Keratinocyte (primary cell): ENCODE measurements at regions not wholly inside any gene's neighbourhood (a gene's known extent, or its start where the extent isn't known, plus 50 kb on each side); places are given as distances from the start of the nearest gene placed in this dataset.
A peak's percentile ranks its signal among the peaks of the same experiment; 100 is the strongest.

Source experiments
- DNase-seq: peaks from one replicate; pipeline ENCODE4 v3.0.0-alpha.2; 2011; ENCODE audit warnings: low read depth, missing footprints, low spot score
- FAIRE-seq: peaks from 2 replicates; lab custom pipeline; 2011; peaks lifted over from hg19 to GRCh38; lab: Jason Lieb, UNC
- H2AFZ ChIP-seq: 2 replicates; pipeline ENCODE4 v1.6.0; 2012; ENCODE audit warnings: low read length, control low read depth, inconsistent platforms; ENCODE audit not compliant: control insufficient read depth
- H3K27ac ChIP-seq: 2 replicates; pipeline ENCODE4 v1.5.1; 2011; ENCODE audit warnings: low read length; ENCODE audit not compliant: control insufficient read depth, insufficient read depth
- H3K27me3 ChIP-seq: 3 replicates; pipeline ENCODE4 v1.6.0; 2011; ENCODE audit warnings: low read length; ENCODE audit not compliant: control insufficient read depth, insufficient read depth; ENCODE audit errors: extremely low read depth
- H3K36me3 ChIP-seq, 2 experiments: 2 replicates in 1 of 2; 3 replicates in 1 of 2; pipeline ENCODE4 v1.5.1; 2011; ENCODE audit warnings: low read length in 2 of 2, mild to moderate bottlenecking in 1 of 2; ENCODE audit not compliant: control insufficient read depth in 2 of 2, insufficient read depth in 2 of 2; ENCODE audit errors: extremely low read depth in 1 of 2
- H3K4me1 ChIP-seq: 3 replicates; pipeline ENCODE4 v1.5.1; 2011; ENCODE audit warnings: low read length; ENCODE audit not compliant: control insufficient read depth, insufficient read depth; ENCODE audit errors: extremely low read depth
- H3K4me2 ChIP-seq: 3 replicates; pipeline ENCODE4 v1.6.0; 2011; ENCODE audit warnings: low read depth, low read length; ENCODE audit not compliant: control insufficient read depth, insufficient read depth; ENCODE audit errors: extremely low read depth
- H3K4me3 ChIP-seq, 3 experiments: fragments of 200-600 bp in 1 of 3; sonication (generic) in 1 of 3; 2 replicates in 2 of 3; 3 replicates in 1 of 3; pipeline ENCODE4 v1.5.1; 2011 to 2016; ENCODE audit warnings: low read length in 3 of 3, mild to moderate bottlenecking in 3 of 3, control low read depth in 2 of 3, inconsistent platforms in 1 of 3, low read depth in 1 of 3, mixed read lengths in 1 of 3, mixed run types in 1 of 3, moderate library complexity in 1 of 3; ENCODE audit not compliant: control insufficient read depth in 2 of 3, insufficient read depth in 2 of 3; ENCODE audit errors: extremely low read depth in 1 of 3
- H3K79me2 ChIP-seq: 2 replicates; pipeline ENCODE4 v1.6.0; 2012; ENCODE audit warnings: low read length; ENCODE audit not compliant: control insufficient read depth, insufficient read depth
- H3K9ac ChIP-seq: 3 replicates; pipeline ENCODE4 v1.6.0; 2011; ENCODE audit warnings: low read length; ENCODE audit not compliant: control insufficient read depth, insufficient read depth; ENCODE audit errors: extremely low read depth
- H3K9me1 ChIP-seq: 3 replicates; pipeline ENCODE4 v1.6.0; 2011; ENCODE audit warnings: low read length; ENCODE audit not compliant: control insufficient read depth, insufficient read depth; ENCODE audit errors: extremely low read depth
- H3K9me3 ChIP-seq: 2 replicates; pipeline ENCODE4 v1.5.1; 2012; ENCODE audit warnings: low read depth, low read length; ENCODE audit not compliant: control insufficient read depth
- H4K20me1 ChIP-seq: 3 replicates; pipeline ENCODE4 v1.6.0; 2011; ENCODE audit warnings: low read length; ENCODE audit not compliant: control insufficient read depth, insufficient read depth; ENCODE audit errors: extremely low read depth
- EZH2 ChIP-seq: IDR thresholded peaks from one replicate; pipeline ENCODE4 v1.6.1; 2012; ENCODE audit warnings: inconsistent platforms, mild to moderate bottlenecking, low read length, moderate library complexity
- dilution Hi-C: fragments of 300-500 bp; cut with MboI; formaldehyde crosslinking; loops from one replicate; pipeline ENCODE4 v1.7.0; 2020; ENCODE audit warnings: low sequenced_read_pairs; ENCODE audit not compliant: extremely low pct_ligation_motif_present
- TF ChIP-seq, protein P1 (sequence below), 3 experiments: IDR thresholded peaks in 1 of 3; conservative IDR thresholded peaks in 1 of 3; optimal IDR thresholded peaks in 1 of 3; 2 replicates in 2 of 3; 3 replicates in 1 of 3; pipeline versions ENCODE3 to v1.5.1; 2011; ENCODE audit warnings: low read length in 3 of 3, mild to moderate bottlenecking in 3 of 3, moderate library complexity in 2 of 3, control low read depth in 1 of 3, inconsistent platforms in 1 of 3; ENCODE audit not compliant: insufficient read depth in 2 of 3; ENCODE audit errors: extremely low read depth in 1 of 3

DNA sequence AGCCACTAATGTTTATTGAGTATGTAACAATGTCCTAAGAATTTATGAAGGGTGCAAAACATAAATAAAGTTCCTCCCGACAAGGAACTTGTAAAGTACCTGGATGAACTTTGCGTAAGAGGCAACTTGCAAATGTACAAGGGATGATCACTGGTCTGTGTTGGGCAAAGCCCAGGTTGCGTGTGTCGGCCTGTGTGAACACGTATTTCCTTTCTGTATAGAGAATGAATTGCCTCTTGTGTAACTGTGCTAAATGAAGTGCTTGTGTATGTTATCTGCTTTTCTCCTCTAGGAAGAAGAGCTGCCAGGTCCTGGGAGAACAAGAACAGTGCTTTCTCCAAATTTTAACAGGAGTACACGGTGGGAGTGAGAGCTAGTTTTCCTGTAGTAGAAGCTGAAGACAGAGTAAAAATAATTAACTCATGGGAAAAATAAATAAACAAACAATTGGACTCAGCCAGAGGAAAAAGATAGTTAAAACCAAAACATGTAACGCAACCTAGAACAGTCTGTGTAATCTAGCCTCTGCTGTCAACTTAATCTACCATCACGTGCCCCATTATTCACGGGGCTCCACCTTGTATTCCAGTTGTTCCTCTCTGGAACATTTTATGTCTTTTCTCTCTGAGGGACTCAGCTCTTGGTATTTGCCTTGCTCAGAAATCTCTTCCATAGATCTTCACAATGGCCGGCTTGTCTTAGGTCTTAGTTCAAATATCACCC, 83.7 kb upstream of the RASGRP1 start:
- H3K9me3 ChIP-seq = no peaks in the 10 kb centered on the region
- FAIRE-seq (peak; percentile 92), DNase-seq (peak; percentile 54)
- H3K4me3 ChIP-seq = peak overlapping the region in 2 of 3 experiments; percentile 34 to 39
- H3K4me1 ChIP-seq = peaks cover 28% of the 10 kb centered on the region
- peak overlapping the region; percentile 24 for H3K9ac ChIP-seq
- peak overlapping the region; percentile 48 for H2AFZ ChIP-seq
- H3K27ac ChIP-seq = peak overlapping the region; percentile 66
- no peaks in the 10 kb centered on the region for H3K27me3 ChIP-seq
- H3K4me2 ChIP-seq = peak overlapping the region; percentile 82
- TF ChIP-seq, protein P1, sequence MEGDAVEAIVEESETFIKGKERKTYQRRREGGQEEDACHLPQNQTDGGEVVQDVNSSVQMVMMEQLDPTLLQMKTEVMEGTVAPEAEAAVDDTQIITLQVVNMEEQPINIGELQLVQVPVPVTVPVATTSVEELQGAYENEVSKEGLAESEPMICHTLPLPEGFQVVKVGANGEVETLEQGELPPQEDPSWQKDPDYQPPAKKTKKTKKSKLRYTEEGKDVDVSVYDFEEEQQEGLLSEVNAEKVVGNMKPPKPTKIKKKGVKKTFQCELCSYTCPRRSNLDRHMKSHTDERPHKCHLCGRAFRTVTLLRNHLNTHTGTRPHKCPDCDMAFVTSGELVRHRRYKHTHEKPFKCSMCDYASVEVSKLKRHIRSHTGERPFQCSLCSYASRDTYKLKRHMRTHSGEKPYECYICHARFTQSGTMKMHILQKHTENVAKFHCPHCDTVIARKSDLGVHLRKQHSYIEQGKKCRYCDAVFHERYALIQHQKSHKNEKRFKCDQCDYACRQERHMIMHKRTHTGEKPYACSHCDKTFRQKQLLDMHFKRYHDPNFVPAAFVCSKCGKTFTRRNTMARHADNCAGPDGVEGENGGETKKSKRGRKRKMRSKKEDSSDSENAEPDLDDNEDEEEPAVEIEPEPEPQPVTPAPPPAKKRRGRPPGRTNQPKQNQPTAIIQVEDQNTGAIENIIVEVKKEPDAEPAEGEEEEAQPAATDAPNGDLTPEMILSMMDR (optimal IDR thresholded peaks at IDR 0.05 in 1 of 3, IDR thresholded peaks at IDR 0.05 in 1 of 3, conservative IDR thresholded peaks at IDR 0.05 in 1 of 3; ENCODE audit: extremely low read depth in 1 of 3, insufficient read depth in 2 of 3, low read length in 3 of 3) = no peak
- no peak for TF ChIP-seq EZH2
- H3K79me2 ChIP-seq = no peaks in the 10 kb centered on the region
- H3K9me1 ChIP-seq = no peaks in the 10 kb centered on the region
- dilution Hi-C loops = no loop called here
- no peaks in the 10 kb centered on the region for H3K36me3 ChIP-seq
- H4K20me1 ChIP-seq = no peaks in the 10 kb centered on the region

DNA sequence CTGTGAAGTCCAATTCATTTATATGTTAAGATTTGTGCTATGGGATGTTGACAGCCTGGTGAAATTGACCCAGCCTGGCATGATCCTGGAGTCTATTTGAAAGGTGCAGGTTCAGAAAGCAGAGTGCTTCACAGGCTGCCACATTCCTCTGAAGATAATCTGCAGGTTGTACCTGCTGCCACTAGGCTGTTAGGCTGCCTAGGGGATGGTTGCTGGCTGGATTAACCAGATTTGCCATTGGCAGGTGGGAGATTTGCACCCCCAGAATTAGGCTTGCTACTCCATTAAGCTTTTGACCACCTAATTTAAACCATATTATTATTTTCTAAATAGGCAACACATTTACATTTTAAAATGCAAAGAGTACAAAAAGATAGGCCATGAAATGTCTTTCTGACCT, 85.8 kb upstream of the RASGRP1 start:
- dilution Hi-C loops = no loop called here
- Histone ChIP-seq H3K9ac (no peak overlapping the region), H3K4me3 (no peak overlapping the region), H3K9me1 (no peaks in the 10 kb centered on the region), H3K9me3 (no peaks in the 10 kb centered on the region), H4K20me1 (no peaks in the 10 kb centered on the region), H3K27me3 (no peaks in the 10 kb centered on the region), H3K36me3 (no peaks in the 10 kb centered on the region), H3K4me2 (no peak overlapping the region), H3K27ac (no peak overlapping the region), H3K79me2 (no peaks in the 10 kb centered on the region), H3K4me1 (peaks cover 28% of the 10 kb centered on the region), H2AFZ (no peak overlapping the region)
- DNase-seq = no peak
- TF ChIP-seq, protein P1 (optimal IDR thresholded peaks at IDR 0.05 in 1 of 3, IDR thresholded peaks at IDR 0.05 in 1 of 3, conservative IDR thresholded peaks at IDR 0.05 in 1 of 3; ENCODE audit: extremely low read depth in 1 of 3, insufficient read depth in 2 of 3, low read length in 3 of 3) = peak in 1 of 3 experiments; percentile 6
- no peak for TF ChIP-seq EZH2
- no peak for FAIRE-seq
